ENCODE measurements at regions not wholly inside any gene's neighbourhood (a gene's known extent, or its start where the extent isn't known, plus 50 kb on each side); places are given as distances from the start of the nearest gene placed in this dataset.

GRCh38 chr1:106780806-106781569 lies 275.5 kb upstream of the PRMT6 start:
- TF ChIP-seq CTCF (conservative IDR thresholded peaks at IDR 0.05; ENCODE audit: low read length) (no peak), EZH2phosphoT487 (IDR thresholded peaks at IDR 0.05; ENCODE audit: borderline replicate concordance) (no peak)
